ENCODE measurements at regions not wholly inside any gene's neighbourhood (a gene's known extent, or its start where the extent isn't known, plus 50 kb on each side); places are given as distances from the start of the nearest gene placed in this dataset.

GRCh38 chr7:144892761-144893160 is 56.9 kb upstream of the TPK1 start:
- WGBS (ENCODE audit: insufficient coverage), result 83% methylated on average over 1 of the region's 3 CpGs
- no peaks in the 10 kb centered on the region for H3K27me3 Mint-ChIP-seq (ENCODE audit: low read depth in 3 of 3)
- Histone ChIP-seq H3K9ac (ENCODE audit: insufficient read depth, low read length, poor library complexity, severe bottlenecking) (no peak overlapping the region), H3K27me3 (ENCODE audit: control insufficient read depth in 2 of 2, insufficient read depth in 2 of 2, low read length in 2 of 2) (no peaks in the 10 kb centered on the region), H3K4me2 (replicated peaks; ENCODE audit: extremely low read depth, low read length, poor library complexity, severe bottlenecking) (no peak overlapping the region), H4K20me1 (ENCODE audit: insufficient read depth, low read length) (no peaks in the 10 kb centered on the region), H3K27ac (ENCODE audit: low read depth in 1 of 2, low read length in 2 of 2) (no peak overlapping the region), H3K36me3 (replicated peaks in 1 of 2; ENCODE audit: control insufficient read depth in 1 of 2, insufficient read depth in 2 of 2, low read length in 2 of 2) (no peaks in the 10 kb centered on the region), H3K4me3 (replicated peaks in 1 of 3; ENCODE audit: low read depth in 2 of 3, low read length in 3 of 3) (no peak overlapping the region), H2AFZ (ENCODE audit: insufficient read depth, low read depth, low read length, poor library complexity, severe bottlenecking) (no peak overlapping the region), H3K4me1 (ENCODE audit: control insufficient read depth in 1 of 2, insufficient read depth in 2 of 2, low read length in 2 of 2) (no peaks in the 10 kb centered on the region), H3K9me3 (replicated peaks in 1 of 2; ENCODE audit: control insufficient read depth in 1 of 2, insufficient read depth in 1 of 2, low read length in 2 of 2) (no peaks in the 10 kb centered on the region), H3K79me2 (ENCODE audit: insufficient read depth, low read length) (no peaks in the 10 kb centered on the region)
- intact Hi-C loops (cut with micrococcal nuclease), result no loop called here
- no peak overlapping the region for H3K4me3 Mint-ChIP-seq
- H3K9me3 Mint-ChIP-seq, result peaks cover 0 to 2% (median 0%) of the 10 kb centered on the region in 7 donors
- H3K4me1 Mint-ChIP-seq, result no peaks in the 10 kb centered on the region
- no peak for TF ChIP-seq CTCF (IDR thresholded peaks at IDR 0.05)
- H3K27ac Mint-ChIP-seq, result no peak overlapping the region
- no peak for DNase-seq
- no peaks in the 10 kb centered on the region for H3K36me3 Mint-ChIP-seq
